Suprapubic skin (tissue), 4 donors: ENCODE measurements at regions not wholly inside any gene's neighbourhood (a gene's known extent, or its start where the extent isn't known, plus 50 kb on each side); places are given as distances from the start of the nearest gene placed in this dataset.

Experiments used
- DNase-seq, 2 donors: peaks; one replicate each; pipeline ENCODE4 v3.0.0-alpha.2; 2019; ENCODE audit warnings: low spot score in 2 of 2
- H3K27ac ChIP-seq: fragments of 200-600 bp; sonication (generic); one replicate; pipeline ENCODE4 v1.5.1; 2019
- H3K27me3 ChIP-seq: fragments of 200-600 bp; sonication (generic); one replicate; pipeline ENCODE4 v1.5.1; 2019
- H3K36me3 ChIP-seq: fragments of 200-600 bp; sonication (generic); one replicate; pipeline ENCODE4 v1.5.1; 2019
- H3K4me1 ChIP-seq: fragments of 200-600 bp; sonication (generic); one replicate; pipeline ENCODE4 v1.5.1; 2019
- H3K4me3 ChIP-seq: fragments of 200-600 bp; sonication (generic); one replicate; pipeline ENCODE4 v1.5.1; 2019; ENCODE audit warnings: mild to moderate bottlenecking
- H3K9me3 ChIP-seq: fragments of 200-600 bp; sonication (generic); one replicate; pipeline ENCODE4 v1.5.1; 2019
- CTCF ChIP-seq, 2 donors: fragments of 200-600 bp in 1 of 2; fragments of 450-650 bp in 1 of 2; sonication (generic) in 1 of 2; IDR thresholded peaks; one replicate each; pipeline ENCODE4 v1.5.1; 2016 to 2019; ENCODE audit warnings: antibody characterized with exemption in 2 of 2, mild to moderate bottlenecking in 1 of 2, moderate library complexity in 1 of 2
- EP300 ChIP-seq: sonication (generic); formaldehyde crosslinking; IDR thresholded peaks from one replicate; pipeline ENCODE4 v1.6.1; 2017; ENCODE audit warnings: antibody characterized with exemption
- POLR2A ChIP-seq, 2 donors: fragments of 450-650 bp; IDR thresholded peaks; one replicate each; pipeline ENCODE4 v1.6.1; 2017; ENCODE audit warnings: antibody characterized with exemption in 2 of 2, mild to moderate bottlenecking in 2 of 2, moderate library complexity in 2 of 2
- POLR2AphosphoS5 ChIP-seq, 3 donors: sonication (generic); formaldehyde crosslinking; IDR thresholded peaks; one replicate each; pipeline ENCODE4 v1.6.1; 2017; ENCODE audit warnings: antibody characterized with exemption in 3 of 3
- WGBS: methylation state at CpG from one replicate; pipeline ENCODE4 v1.1.5; 2018; 5-methylcytosine and 5-hydroxymethylcytosine counted together

DNA sequence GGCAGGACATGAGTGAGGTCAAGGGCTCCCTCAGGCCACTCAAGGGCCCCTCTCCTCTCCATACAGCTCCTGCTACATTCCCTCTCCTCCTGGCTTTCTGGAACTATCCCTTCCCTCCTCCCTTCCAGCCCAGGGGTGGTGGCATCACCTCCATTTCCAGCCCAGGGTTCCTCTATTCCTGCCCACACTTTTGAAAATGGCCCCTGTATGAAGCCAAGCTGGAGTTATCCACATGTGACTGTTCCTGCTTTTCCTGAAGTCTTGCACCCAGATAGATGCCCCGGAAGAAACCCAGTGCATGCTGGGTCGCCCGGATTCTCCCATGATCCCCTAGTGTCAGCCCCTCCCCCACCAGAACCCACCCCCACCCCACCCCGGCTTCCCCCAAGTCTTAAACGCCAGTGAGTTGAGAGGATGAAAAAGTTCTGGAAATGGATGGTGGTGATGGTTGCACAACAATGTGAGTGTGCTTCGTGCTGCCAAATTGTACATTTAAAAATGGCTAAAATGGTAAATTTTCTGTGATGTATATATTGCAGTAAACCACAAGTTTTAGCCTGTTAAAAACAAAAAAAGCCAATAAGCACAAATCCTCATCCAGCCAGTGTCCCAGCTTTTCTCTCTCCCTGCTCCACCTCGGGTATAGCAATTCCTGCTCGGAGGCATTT is 136.9 kb downstream of the SCARB1 start:
- 59% methylated on average over 8 of the region's 8 CpGs for WGBS
- Histone ChIP-seq H3K4me1 (peaks cover 22% of the 10 kb centered on the region), H3K27ac (peak overlapping the region; percentile 77), H3K9me3 (no peaks in the 10 kb centered on the region), H3K27me3 (no peaks in the 10 kb centered on the region), H3K36me3 (no peaks in the 10 kb centered on the region), H3K4me3 (no peak overlapping the region)
- no peak for DNase-seq
- TF ChIP-seq POLR2A (IDR thresholded peaks at IDR 0.05), result no peak
- TF ChIP-seq CTCF (IDR thresholded peaks at IDR 0.05), result no peak
- TF ChIP-seq EP300, result no peak
- TF ChIP-seq POLR2AphosphoS5 (IDR thresholded peaks at IDR 0.05), result no peak

DNA sequence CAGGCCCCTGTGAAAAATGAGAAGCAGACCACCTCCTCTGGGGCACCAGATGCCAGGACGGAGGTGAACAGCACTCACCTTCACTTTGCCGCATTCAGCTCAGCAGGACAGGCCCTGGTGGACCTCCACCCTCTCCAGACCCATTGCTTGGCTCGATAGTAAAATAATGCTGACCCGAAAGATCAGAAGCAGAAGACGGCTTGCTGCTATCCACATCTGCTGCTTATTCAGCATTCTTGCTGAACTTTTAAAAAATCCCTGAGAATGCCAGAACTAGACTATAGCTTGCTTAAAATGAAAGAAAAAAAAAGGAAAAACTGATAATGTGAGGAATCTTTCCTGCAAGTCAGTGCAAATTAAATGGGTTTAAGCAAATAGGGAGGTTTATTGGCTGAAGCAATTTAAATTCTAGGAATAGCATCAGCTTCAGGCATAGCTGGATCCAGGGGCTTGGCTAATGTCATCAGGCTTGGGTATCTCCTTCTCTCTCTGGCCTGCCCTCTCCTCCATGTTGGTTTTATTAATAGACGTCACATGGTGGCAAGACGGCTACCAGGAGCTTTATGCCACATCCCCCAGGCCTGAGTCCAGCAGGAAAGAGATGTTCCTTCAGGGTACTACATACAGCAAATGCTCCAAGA is 137.9 kb downstream of the SCARB1 start:
- Histone ChIP-seq H3K36me3 (no peaks in the 10 kb centered on the region), H3K9me3 (no peaks in the 10 kb centered on the region), H3K27me3 (no peaks in the 10 kb centered on the region), H3K27ac (peak overlapping the region; percentile 77), H3K4me1 (peaks cover 27% of the 10 kb centered on the region), H3K4me3 (no peak overlapping the region)
- TF ChIP-seq CTCF (IDR thresholded peaks at IDR 0.05) (no peak), POLR2AphosphoS5 (IDR thresholded peaks at IDR 0.05) (no peak), POLR2A (IDR thresholded peaks at IDR 0.05) (no peak), EP300 (no peak)
- 70% methylated on average over 7 of the region's 7 CpGs for WGBS
- no peak for DNase-seq

DNA sequence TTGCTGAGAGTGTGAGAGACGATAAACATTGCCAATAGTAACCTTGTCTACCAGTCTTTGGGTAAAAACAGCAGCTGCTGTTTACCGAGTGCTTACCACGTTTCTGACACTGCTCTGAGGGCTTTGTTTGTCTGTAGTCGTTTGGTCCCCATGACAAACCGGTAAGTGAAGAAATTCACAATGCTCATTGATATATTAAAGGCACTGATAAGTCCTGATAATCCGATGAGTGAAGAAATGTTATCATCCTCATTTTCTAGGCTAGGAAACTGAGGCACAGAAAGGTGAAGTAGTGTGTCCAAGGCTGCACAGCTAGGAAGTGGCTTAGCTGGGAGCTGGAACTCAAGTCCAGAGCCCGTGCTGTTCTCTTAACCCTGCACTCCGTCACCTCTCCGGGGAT is 138.6 kb downstream of the SCARB1 start:
- Histone ChIP-seq H3K36me3 (no peaks in the 10 kb centered on the region), H3K27ac (peak overlapping the region; percentile 37), H3K9me3 (no peaks in the 10 kb centered on the region), H3K4me3 (no peak overlapping the region), H3K4me1 (peaks cover 33% of the 10 kb centered on the region), H3K27me3 (no peaks in the 10 kb centered on the region)
- 83% methylated on average over 9 of the region's 9 CpGs for WGBS
- TF ChIP-seq EP300 (no peak), CTCF (IDR thresholded peaks at IDR 0.05) (no peak), POLR2A (IDR thresholded peaks at IDR 0.05) (no peak), POLR2AphosphoS5 (IDR thresholded peaks at IDR 0.05) (no peak)
- DNase-seq, result no peak

DNA sequence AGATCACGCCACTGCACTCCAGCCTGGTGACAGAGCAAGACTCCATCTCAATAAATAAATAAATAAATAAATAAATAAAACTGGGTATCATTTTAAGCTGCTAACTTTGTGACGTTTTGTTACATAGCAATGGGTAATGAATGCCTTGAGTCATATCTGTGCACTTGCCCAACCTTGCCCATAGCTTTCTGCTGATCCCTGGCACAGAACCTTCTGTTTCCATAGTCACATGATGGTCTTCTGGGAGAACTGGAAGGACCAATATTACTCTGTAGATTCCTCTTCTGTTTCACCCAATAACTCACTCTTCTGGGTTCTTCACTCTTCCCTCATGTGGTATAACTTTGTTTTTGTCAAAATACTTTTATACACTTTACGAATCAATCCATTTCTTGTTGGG is 140.8 kb downstream of the SCARB1 start:
- H3K9me3 ChIP-seq, result no peaks in the 10 kb centered on the region
- TF ChIP-seq POLR2AphosphoS5 (IDR thresholded peaks at IDR 0.05) (no peak), CTCF (IDR thresholded peaks at IDR 0.05) (no peak), POLR2A (IDR thresholded peaks at IDR 0.05) (no peak), EP300 (no peak)
- no peak overlapping the region for H3K27ac ChIP-seq
- no peaks in the 10 kb centered on the region for H3K27me3 ChIP-seq
- WGBS, result 86% methylated on average over 3 of the region's 3 CpGs
- H3K4me3 ChIP-seq, result no peak overlapping the region
- H3K4me1 ChIP-seq, result peaks cover 34% of the 10 kb centered on the region
- DNase-seq, result no peak
- no peaks in the 10 kb centered on the region for H3K36me3 ChIP-seq

- 74% methylated on average over 3 of the region's 3 CpGs for WGBS
- no peak for TF ChIP-seq CTCF (IDR thresholded peaks at IDR 0.05)
- TF ChIP-seq POLR2AphosphoS5 (IDR thresholded peaks at IDR 0.05), result no peak
- TF ChIP-seq POLR2A (IDR thresholded peaks at IDR 0.05), result no peak
- no peak for TF ChIP-seq EP300
- no peaks in the 10 kb centered on the region for H3K36me3 ChIP-seq
- peaks cover 29% of the 10 kb centered on the region for H3K4me1 ChIP-seq
- no peak overlapping the region for H3K27ac ChIP-seq
- no peaks in the 10 kb centered on the region for H3K27me3 ChIP-seq
- DNase-seq, result no peak
- no peak overlapping the region for H3K4me3 ChIP-seq
- no peaks in the 10 kb centered on the region for H3K9me3 ChIP-seq
Measured at GRCh38 chr12:124721501-124722162, 142.0 kb downstream of the SCARB1 start.
